GM12801 (cell line): ENCODE measurements at regions not wholly inside any gene's neighbourhood (a gene's known extent, or its start where the extent isn't known, plus 50 kb on each side); places are given as distances from the start of the nearest gene placed in this dataset.

Experiments
- CTCF ChIP-seq: IDR thresholded peaks from one replicate; pipeline ENCODE4 v1.5.1; 2011; ENCODE audit warnings: control low read depth; ENCODE audit not compliant: insufficient read length; ENCODE audit errors: extremely low read depth

DNA sequence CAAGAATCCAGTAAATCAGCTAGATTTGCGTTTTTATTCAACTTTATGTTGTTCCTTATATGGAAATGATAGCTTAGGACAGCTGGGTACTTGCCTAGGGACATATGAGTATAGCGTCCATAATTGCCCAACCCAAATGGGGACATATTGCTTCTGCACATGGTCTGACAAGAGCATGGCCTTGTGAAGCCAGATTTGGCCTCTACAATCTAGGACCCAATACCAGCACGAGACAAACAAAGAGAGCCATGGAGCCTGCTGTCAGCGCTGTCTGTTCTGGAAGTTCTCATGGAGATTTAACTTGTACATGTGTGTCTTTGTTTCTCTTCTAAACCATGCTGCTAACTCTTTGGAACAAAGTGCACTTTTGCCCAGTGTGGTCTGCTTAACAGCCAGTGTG is 240.0 kb upstream of the CAMK1G start:
- no peak for TF ChIP-seq CTCF

DNA sequence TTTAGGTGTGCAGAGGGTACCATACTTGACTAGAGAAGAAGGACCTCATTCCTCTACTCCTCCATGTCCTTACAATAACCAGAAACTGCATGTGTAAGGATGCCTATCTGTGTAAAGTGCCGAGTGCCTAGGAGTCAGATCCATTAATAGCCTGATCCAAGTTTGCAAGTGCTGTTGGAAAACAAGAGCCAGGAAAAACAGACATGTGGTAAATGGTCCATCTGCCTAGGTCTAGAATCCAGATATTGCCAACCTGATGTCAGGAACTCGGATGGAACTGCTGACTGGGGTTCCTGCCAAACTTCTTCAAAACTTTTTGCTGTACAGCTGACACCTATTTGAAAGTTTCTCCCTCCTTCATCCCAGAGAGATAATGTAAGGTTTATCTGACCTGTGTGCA is 239.4 kb upstream of the CAMK1G start:
- no peak for TF ChIP-seq CTCF

DNA sequence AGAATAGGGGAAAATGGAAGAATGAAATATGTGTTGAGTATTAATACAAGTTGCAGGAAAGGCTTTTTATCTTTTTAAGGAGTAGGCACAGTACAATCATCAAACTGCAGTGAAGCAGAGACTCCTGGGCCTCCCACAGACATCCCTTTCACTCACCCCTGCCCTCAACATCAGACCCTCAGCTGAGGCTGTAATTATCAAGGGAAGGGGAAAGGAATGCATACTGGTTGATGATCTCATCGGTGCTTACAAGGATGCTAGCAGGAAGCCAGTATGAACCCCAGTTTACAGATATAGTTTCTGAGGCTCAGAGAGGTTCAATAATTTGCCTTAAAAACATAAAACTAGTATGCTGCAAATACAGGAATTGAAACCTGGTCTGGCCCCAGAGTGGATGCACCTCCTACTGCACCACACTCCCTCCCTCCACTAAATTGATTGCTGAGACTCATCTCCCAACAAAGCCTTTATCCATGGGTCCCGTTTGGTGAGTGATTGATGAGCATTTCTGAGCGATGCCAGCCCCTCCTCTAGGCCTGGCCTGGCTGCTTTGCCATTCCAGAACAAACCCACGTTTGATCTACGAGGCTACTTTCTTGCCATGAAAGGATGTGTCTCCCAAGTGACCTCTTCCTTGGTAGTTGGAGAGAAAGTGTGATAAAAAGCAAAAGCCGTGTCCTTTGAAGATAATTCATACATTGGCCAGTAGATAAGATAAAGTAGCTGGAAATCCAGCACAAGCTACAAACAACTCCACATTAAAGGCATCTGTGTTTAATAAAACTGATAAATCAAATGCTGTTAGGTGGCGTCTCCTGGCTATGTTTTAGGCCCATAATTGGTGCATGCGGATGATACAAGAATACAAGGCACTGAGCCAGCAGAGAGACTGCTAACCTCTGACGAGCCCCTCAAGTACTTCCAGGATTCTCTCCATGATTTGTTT is 233.9 kb upstream of the CAMK1G start:
- no peak for TF ChIP-seq CTCF

- TF ChIP-seq CTCF = no peak
These were observed 230.5 kb upstream of the CAMK1G start for GRCh38 chr1:209353053-209353452.

DNA sequence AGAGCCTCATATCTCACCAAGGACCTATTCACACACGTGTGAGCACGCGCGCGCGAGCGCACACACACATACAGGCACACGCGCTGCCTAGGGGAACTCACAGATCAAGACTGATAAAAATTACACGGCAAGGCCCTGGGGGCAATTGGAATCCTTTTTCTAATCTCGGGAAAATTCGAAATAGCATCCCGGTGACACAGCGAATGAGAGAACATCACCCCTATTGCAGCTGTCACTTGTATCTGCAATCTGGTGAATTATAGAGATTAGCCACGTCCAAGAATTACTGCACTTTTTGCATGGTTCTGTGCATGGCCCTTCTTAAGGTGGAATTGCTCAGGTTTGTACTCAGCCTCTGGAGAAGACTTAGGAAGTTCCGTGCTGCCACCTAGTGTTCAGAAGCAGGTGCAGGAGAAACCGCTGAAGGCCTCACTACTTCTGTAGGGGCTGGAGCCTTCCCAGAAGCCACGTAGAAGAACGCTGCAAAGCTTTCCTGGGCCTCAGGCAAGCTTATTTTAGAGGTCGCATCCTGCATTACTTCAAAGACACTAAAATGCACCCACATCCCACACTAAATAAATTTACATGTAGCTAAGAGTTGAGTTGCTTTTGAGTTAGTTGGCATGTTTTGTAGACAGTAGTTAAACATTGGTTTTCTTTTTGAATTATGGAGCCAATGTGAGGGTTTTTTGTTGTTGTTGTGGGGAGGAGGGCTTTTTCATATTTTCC is 229.2 kb upstream of the CAMK1G start:
- no peak for TF ChIP-seq CTCF

- TF ChIP-seq CTCF = no peak
These were observed 228.7 kb upstream of the CAMK1G start for GRCh38 chr1:209354840-209355165.

GRCh38 chr1:209355415-209355814 is 228.1 kb upstream of the CAMK1G start:
- TF ChIP-seq CTCF = no peak
